HG03575 (cell line): ENCODE measurements at regions not wholly inside any gene's neighbourhood (a gene's known extent, or its start where the extent isn't known, plus 50 kb on each side); places are given as distances from the start of the nearest gene placed in this dataset.

Experiments used
- ATAC-seq: cut with Tn5 transposase; IDR thresholded peaks from one replicate; pipeline ENCODE4 v1.9.1; 2021; ENCODE audit not compliant: unreplicated experiment, insufficient number of reproducible peaks, low FRiP score; ENCODE audit errors: extremely low read depth

DNA sequence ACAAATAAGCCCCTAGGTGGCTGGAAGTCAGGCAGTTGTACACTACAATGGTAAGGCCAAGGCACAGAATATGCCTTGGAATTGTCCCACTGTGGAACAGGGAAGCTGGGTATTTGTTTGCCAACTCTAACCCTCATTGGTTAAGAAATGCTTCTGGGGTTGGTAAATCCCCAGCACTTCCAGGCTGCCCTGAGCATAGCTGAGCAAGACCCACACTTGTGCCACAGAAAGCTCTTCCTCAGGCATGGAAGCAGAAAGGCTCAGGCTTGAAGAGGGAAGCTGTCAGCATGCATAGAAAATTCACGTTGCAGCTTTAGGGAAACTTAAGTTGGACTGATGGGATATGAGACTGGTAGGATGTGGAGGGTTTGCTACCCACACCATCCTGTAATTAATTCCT lies 86.9 kb upstream of the PLCL2 start:
- no peak for ATAC-seq

DNA sequence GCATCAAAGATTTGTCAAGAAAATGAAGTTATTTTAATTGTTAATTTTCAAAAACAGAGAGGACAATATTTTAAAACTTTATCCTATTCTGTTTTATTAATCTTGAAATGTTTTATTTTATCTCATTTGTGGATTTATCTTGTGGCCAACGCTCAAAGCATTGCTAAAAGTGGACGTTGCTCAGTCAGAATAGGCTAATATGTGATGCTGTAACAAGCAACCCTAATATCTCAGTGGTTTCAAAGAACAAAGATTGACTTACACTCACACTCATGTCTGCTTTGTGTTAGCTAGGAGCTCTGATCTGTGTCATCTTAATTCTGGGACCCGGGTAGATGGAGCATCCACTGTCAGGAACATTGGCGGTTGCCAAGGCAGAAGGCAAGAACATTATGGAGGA lies 86.0 kb upstream of the PLCL2 start:
- ATAC-seq = no peak

DNA sequence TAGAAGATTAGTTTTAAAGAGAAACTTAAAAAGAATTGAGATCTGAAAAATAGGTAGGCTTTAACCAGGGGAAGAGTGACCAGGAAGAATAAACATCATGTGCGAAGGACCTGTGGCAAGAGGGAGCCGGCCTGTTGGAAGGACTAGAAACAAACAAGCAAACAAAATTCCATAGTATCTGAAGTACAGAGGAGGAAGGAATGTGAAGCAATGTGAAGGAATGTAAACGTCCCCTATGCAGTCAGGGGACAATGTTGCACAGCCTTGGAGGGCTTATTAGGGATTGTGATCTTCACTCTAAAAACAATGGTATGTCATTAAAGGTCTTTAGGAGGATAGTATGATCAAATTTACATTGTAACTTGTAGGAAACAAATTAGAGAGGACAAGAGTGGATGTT lies 84.4 kb upstream of the PLCL2 start:
- ATAC-seq = no peak

- ATAC-seq = no peak
Measured at GRCh38 chr3:16801223-16801622, 83.5 kb upstream of the PLCL2 start.

- no peak for ATAC-seq
Measured at GRCh38 chr3:16801698-16802097, 83.1 kb upstream of the PLCL2 start.

- ATAC-seq = no peak
Measured at GRCh38 chr3:16802389-16802788, 82.4 kb upstream of the PLCL2 start.

DNA sequence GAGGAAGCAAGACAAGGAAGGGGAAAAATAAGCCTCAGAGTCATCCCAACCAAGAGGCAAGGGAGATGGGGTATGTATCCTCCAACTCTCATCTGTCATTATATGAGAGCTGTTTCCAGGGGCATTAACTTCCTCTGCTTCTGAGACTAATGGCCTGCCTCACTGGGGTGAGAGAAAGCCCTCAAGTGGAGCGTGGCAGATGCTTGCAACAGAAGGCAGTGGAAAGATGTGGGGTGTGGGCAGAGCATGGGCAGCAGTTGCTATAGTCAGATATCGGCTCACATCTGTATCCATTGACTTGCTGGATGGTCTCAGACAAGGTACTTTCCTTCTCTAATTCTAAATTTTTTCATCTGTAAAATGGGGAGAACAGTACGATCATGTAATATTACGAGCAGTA lies 81.7 kb upstream of the PLCL2 start:
- no peak for ATAC-seq

- no peak for ATAC-seq
Measured at GRCh38 chr3:16807391-16807790, 77.4 kb upstream of the PLCL2 start.

DNA sequence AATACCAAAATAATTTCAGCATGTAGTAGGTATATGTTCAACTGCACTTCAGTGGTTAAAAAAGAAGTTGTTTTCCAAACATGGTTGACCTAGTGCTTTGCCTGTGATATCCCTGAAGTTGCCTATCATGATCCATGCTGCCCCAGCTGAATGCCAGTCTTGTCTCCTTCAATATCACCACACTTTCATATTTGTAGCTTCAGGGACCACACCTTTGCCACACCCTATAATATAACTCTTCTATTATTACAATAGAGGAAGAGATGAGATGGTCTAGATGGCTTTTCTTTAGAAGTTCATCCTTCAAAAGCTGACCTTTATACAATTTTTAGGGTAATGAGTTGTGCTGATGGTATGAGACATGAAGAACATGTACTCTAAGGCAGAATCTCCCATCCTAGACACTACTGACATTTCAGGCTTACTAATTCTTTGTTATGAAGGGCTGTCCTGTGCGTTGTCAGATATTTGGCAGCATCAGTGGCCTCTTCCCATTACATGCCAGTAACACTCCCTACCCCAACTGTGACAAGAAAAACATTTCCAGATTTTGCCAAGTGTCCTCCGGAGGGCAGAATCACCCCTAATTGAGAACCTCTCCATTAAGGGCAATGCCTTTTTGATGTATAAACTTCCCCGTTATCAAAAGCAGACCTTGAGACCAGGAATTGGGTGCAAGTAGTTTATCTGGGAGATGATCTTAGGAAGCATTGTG lies 76.2 kb upstream of the PLCL2 start:
- ATAC-seq = no peak

GRCh38 chr3:16809482-16809881 lies 75.3 kb upstream of the PLCL2 start:
- ATAC-seq = no peak

DNA sequence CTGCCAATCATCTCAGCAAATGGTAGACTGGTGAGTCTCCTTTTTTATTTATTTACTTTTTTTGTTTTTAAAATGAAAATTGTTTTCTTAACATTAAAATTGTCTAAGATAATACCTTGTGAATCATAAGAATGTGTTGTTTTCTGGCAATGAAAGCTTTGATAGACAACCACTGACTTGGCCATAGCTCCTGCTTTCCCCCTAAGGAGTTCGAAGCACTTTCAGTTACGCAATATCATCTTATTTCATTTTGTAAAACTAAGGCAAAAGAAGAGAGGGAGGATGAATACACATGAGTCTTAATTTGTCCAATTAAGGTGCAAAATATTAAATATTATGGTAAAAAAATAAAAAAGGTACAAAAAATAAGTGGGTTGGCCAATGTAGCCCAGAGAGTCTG lies 74.8 kb upstream of the PLCL2 start:
- no peak for ATAC-seq

GRCh38 chr3:16810593-16811367 lies 74.0 kb upstream of the PLCL2 start:
- no peak for ATAC-seq

- ATAC-seq = no peak
Measured at GRCh38 chr3:16811950-16812349, 72.8 kb upstream of the PLCL2 start.

DNA sequence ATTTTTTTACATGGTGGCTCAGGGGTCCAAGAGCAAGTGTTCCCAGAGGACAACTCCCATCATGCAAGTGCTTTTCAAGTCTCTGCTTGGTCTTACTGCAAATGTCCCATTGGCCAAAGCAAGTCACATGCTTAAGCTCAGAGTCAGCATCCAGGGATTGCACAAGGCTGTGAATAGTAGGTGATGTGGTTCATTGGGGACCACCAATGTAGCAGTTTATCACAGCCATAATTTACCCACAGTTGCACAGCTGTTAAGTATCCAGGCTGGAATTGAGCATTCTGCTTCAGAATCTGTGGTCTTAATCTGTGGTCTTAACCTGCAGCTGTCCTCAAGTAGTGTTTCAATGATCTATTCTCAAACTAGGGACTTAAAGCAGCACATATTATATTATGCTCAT lies 71.4 kb upstream of the PLCL2 start:
- ATAC-seq = no peak

DNA sequence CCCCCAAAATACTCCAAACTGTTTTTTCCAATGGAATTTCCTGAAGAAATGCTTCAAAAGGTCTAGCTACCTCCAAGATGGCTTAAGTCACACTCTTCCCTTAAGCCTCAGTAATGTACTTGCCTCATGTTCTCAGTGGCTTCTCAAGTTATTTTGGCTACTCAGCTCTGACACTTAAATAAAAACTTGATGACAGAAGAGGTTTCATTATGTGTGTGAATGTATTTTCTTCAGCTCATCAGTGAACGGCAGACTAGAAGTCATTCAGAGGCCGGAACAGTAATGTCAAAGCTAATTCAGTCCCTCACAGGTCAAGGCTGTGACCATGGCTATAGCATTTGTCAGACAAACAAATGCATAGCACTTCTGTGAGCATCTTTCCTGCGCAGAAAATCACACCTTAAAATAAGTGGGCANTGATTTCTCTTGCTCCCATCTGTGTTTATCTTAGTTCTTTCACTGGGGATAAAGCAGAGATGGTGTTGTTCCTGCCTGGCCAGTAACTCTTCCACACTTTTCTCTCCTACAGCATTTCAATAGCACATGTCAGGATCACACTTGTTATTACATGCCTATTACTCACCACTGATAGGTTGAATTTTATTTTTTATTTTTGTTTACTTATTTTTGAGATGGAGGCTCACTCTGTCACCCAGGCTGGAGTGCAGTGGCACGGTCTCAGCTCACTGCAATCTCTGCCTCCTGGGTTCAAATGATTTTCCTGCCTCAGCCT lies 68.5 kb upstream of the PLCL2 start:
- peak; percentile 86 for ATAC-seq

GRCh38 chr3:16817197-16817596 lies 67.6 kb upstream of the PLCL2 start:
- ATAC-seq = no peak

GRCh38 chr3:16818194-16818593 lies 66.6 kb upstream of the PLCL2 start:
- ATAC-seq = no peak

GRCh38 chr3:16818945-16819344 lies 65.8 kb upstream of the PLCL2 start:
- no peak for ATAC-seq

DNA sequence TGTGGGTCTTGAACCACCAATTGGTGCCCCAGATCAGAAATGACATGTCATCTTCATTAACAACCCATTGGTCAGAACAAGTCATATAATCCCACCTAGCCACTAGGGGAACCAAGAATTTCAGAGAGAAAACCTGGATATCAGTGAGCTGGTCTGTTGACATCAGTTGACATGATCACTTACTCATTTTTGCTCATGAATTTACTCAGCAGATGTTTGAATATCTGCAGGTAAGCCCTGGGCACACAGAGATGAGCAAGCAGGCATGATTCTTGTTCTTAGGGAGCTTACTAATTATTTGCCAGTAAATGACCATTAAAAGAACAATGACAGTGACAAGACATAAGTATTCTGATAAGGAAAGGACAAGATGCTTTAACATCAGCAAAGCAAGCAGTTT lies 64.3 kb upstream of the PLCL2 start:
- no peak for ATAC-seq

GRCh38 chr3:16821053-16821452 lies 63.7 kb upstream of the PLCL2 start:
- ATAC-seq = no peak
